Nephron progenitor cell (in vitro differentiated cells): ENCODE measurements at regions not wholly inside any gene's neighbourhood (a gene's known extent, or its start where the extent isn't known, plus 50 kb on each side); places are given as distances from the start of the nearest gene placed in this dataset.

ENCODE experiments used
- DNase-seq: peaks from one replicate; pipeline ENCODE4 v3.0.0; 2021
- H3K27ac Mint-ChIP-seq: 2 replicates; pipeline ENCODE4 v1.8.0; 2021; ENCODE audit warnings: mild to moderate bottlenecking, moderate library complexity, mixed read lengths
- H3K27me3 Mint-ChIP-seq: 2 replicates; pipeline ENCODE4 v1.8.0; 2021; ENCODE audit warnings: mild to moderate bottlenecking, low read depth, mixed read lengths; ENCODE audit not compliant: poor library complexity
- H3K36me3 Mint-ChIP-seq: 2 replicates; pipeline ENCODE4 v1.8.0; 2021; ENCODE audit warnings: low read depth, mixed read lengths
- H3K4me1 Mint-ChIP-seq: 2 replicates; pipeline ENCODE4 v1.8.0; 2021; ENCODE audit warnings: mixed read lengths
- H3K4me3 Mint-ChIP-seq: 2 replicates; pipeline ENCODE4 v1.8.0; 2021; ENCODE audit warnings: mild to moderate bottlenecking, moderate library complexity, mixed read lengths
- H3K9me3 Mint-ChIP-seq: 2 replicates; pipeline ENCODE4 v1.8.0; 2021; ENCODE audit warnings: mild to moderate bottlenecking, moderate library complexity, mixed read lengths
- CTCF ChIP-seq: fragments of 200-600 bp; sonication (generic); IDR thresholded peaks from 2 replicates; pipeline ENCODE4 v1.5.0; 2021; ENCODE audit warnings: antibody characterized with exemption

- no peak for TF ChIP-seq CTCF
- no peaks in the 10 kb centered on the region for H3K27me3 Mint-ChIP-seq
- no peaks in the 10 kb centered on the region for H3K36me3 Mint-ChIP-seq
- H3K4me3 Mint-ChIP-seq: no peak overlapping the region
- H3K4me1 Mint-ChIP-seq: no peaks in the 10 kb centered on the region
- DNase-seq: no peak
- no peak overlapping the region for H3K27ac Mint-ChIP-seq
- no peaks in the 10 kb centered on the region for H3K9me3 Mint-ChIP-seq
These were observed 62.2 kb upstream of the DCC start for GRCh38 chr18:52277785-52278184.

GRCh38 chr18:52278191-52278590, 61.8 kb upstream of the DCC start:
- no peak for TF ChIP-seq CTCF
- Mint-ChIP-seq H3K36me3 (no peaks in the 10 kb centered on the region), H3K27me3 (no peaks in the 10 kb centered on the region), H3K4me3 (no peak overlapping the region), H3K4me1 (no peaks in the 10 kb centered on the region), H3K27ac (no peak overlapping the region), H3K9me3 (no peaks in the 10 kb centered on the region)
- DNase-seq: no peak

- no peaks in the 10 kb centered on the region for H3K9me3 Mint-ChIP-seq
- no peaks in the 10 kb centered on the region for H3K4me1 Mint-ChIP-seq
- H3K36me3 Mint-ChIP-seq: no peaks in the 10 kb centered on the region
- no peak for TF ChIP-seq CTCF
- no peak for DNase-seq
- H3K27me3 Mint-ChIP-seq: peaks cover 7% of the 10 kb centered on the region
- no peak overlapping the region for H3K27ac Mint-ChIP-seq
- no peak overlapping the region for H3K4me3 Mint-ChIP-seq
These were observed 59.3 kb upstream of the DCC start for GRCh38 chr18:52280702-52281101.

GRCh38 chr18:52283927-52284326, 56.1 kb upstream of the DCC start:
- H3K36me3 Mint-ChIP-seq: no peaks in the 10 kb centered on the region
- peaks cover 4% of the 10 kb centered on the region for H3K4me1 Mint-ChIP-seq
- H3K9me3 Mint-ChIP-seq: no peaks in the 10 kb centered on the region

GRCh38 chr18:52286675-52287074, 53.3 kb upstream of the DCC start:
- Mint-ChIP-seq H3K27ac (no peak overlapping the region), H3K36me3 (no peaks in the 10 kb centered on the region), H3K9me3 (no peaks in the 10 kb centered on the region), H3K4me1 (peaks cover 4% of the 10 kb centered on the region), H3K27me3 (peaks cover 7% of the 10 kb centered on the region), H3K4me3 (no peak overlapping the region)
- TF ChIP-seq CTCF: no peak
- no peak for DNase-seq

More at GRCh38 chr18:52283927-52284326, 56.1 kb upstream of the DCC start:
- Mint-ChIP-seq H3K27me3 (peaks cover 7% of the 10 kb centered on the region), H3K27ac (no peak overlapping the region), H3K4me3 (no peak overlapping the region)
- no peak for DNase-seq
- TF ChIP-seq CTCF: no peak

- Mint-ChIP-seq H3K9me3 (no peaks in the 10 kb centered on the region), H3K27me3 (peaks cover 7% of the 10 kb centered on the region), H3K27ac (no peak overlapping the region), H3K4me3 (no peak overlapping the region), H3K4me1 (peaks cover 4% of the 10 kb centered on the region), H3K36me3 (no peaks in the 10 kb centered on the region)
- TF ChIP-seq CTCF: no peak
- no peak for DNase-seq
These were observed 52.8 kb upstream of the DCC start for GRCh38 chr18:52287151-52287550.
